H9 (cell line): ENCODE measurements at regions not wholly inside any gene's neighbourhood (a gene's known extent, or its start where the extent isn't known, plus 50 kb on each side); places are given as distances from the start of the nearest gene placed in this dataset.
A peak's percentile ranks its signal among the peaks of the same experiment; 100 is the strongest.

Source experiments
- DNase-seq: peaks from one replicate; pipeline ENCODE4 v3.0.0-alpha.2; 2017
- H2AFZ ChIP-seq: one replicate; pipeline ENCODE4 v1.6.1; 2013; ENCODE audit warnings: mild to moderate bottlenecking, low read length, control low read depth, moderate library complexity
- H2AK5ac ChIP-seq: 2 replicates; pipeline ENCODE4 v1.6.1; 2013; ENCODE audit warnings: low read length, control low read depth, mixed read lengths; ENCODE audit not compliant: insufficient read length
- H2BK120ac ChIP-seq: one replicate; pipeline ENCODE4 v1.6.1; 2013; ENCODE audit warnings: low read depth, mild to moderate bottlenecking, low read length, control low read depth, inconsistent platforms; ENCODE audit not compliant: poor library complexity, severe bottlenecking
- H2BK12ac ChIP-seq: 2 replicates; pipeline ENCODE4 v1.6.1; 2013; ENCODE audit warnings: low read length, control low read depth, mixed read lengths, low read depth; ENCODE audit not compliant: insufficient read length
- H2BK15ac ChIP-seq: 2 replicates; pipeline ENCODE4 v1.6.1; 2013; ENCODE audit warnings: low read depth, low read length, control low read depth
- H2BK20ac ChIP-seq: one replicate; pipeline ENCODE4 v1.6.1; 2013; ENCODE audit warnings: low read depth, mild to moderate bottlenecking, low read length, control low read depth, inconsistent platforms; ENCODE audit not compliant: poor library complexity, severe bottlenecking
- H2BK5ac ChIP-seq: 2 replicates; pipeline ENCODE4 v1.6.1; 2013; ENCODE audit warnings: low read length, control low read depth, mixed read lengths; ENCODE audit not compliant: insufficient read length
- H3K14ac ChIP-seq: 2 replicates; pipeline ENCODE4 v1.6.1; 2013; ENCODE audit warnings: low read length, control low read depth; ENCODE audit not compliant: insufficient read depth
- H3K18ac ChIP-seq: 2 replicates; pipeline ENCODE4 v1.6.1; 2013; ENCODE audit warnings: low read depth, mild to moderate bottlenecking, mixed read lengths, low read length, control low read depth; ENCODE audit not compliant: insufficient read length
- H3K23ac ChIP-seq: 2 replicates; pipeline ENCODE4 v1.6.1; 2013; ENCODE audit warnings: low read length, control low read depth, mixed read lengths, low read depth; ENCODE audit not compliant: insufficient read length
- H3K23me2 ChIP-seq: 2 replicates; pipeline ENCODE4 v1.6.1; 2013; ENCODE audit warnings: low read depth, mild to moderate bottlenecking, mixed read lengths, low read length, control low read depth; ENCODE audit not compliant: insufficient read length, poor library complexity, severe bottlenecking
- H3K27ac ChIP-seq: 2 replicates; pipeline ENCODE4 v1.5.1; 2013; ENCODE audit warnings: low read length, control low read depth, mixed read lengths, low read depth; ENCODE audit not compliant: insufficient read length
- H3K27me3 ChIP-seq: 2 replicates; pipeline ENCODE4 v1.6.1; 2013; ENCODE audit warnings: low read length, control low read depth, inconsistent platforms; ENCODE audit not compliant: insufficient read depth
- H3K4ac ChIP-seq: 2 replicates; pipeline ENCODE4 v1.6.1; 2013; ENCODE audit warnings: low read depth, mild to moderate bottlenecking, control low read depth, inconsistent platforms, low read length, moderate library complexity
- H3K4me1 ChIP-seq: 2 replicates; pipeline ENCODE4 v1.6.1; 2013; ENCODE audit warnings: low read length, control low read depth, inconsistent platforms; ENCODE audit not compliant: insufficient read depth
- H3K4me2 ChIP-seq: 2 replicates; pipeline ENCODE4 v1.6.1; 2013; ENCODE audit warnings: low read length, control low read depth, mixed read lengths; ENCODE audit not compliant: insufficient read length, insufficient read depth
- H3K56ac ChIP-seq: 2 replicates; pipeline ENCODE4 v1.6.1; 2013; ENCODE audit warnings: low read depth, mild to moderate bottlenecking, mixed read lengths, low read length, control low read depth; ENCODE audit not compliant: insufficient read length
- H3K79me1 ChIP-seq: 2 replicates; pipeline ENCODE4 v1.6.1; 2013; ENCODE audit warnings: low read depth, mild to moderate bottlenecking, moderate library complexity, low read length, control low read depth, inconsistent platforms; ENCODE audit not compliant: insufficient read depth, poor library complexity, severe bottlenecking
- H3K79me2 ChIP-seq: 2 replicates; pipeline ENCODE4 v1.6.1; 2013; ENCODE audit warnings: low read length, control low read depth, inconsistent platforms; ENCODE audit not compliant: insufficient read depth
- H3K9ac ChIP-seq: 2 replicates; pipeline ENCODE4 v1.6.1; 2013; ENCODE audit warnings: low read length, control low read depth, mixed read lengths; ENCODE audit not compliant: insufficient read length; ENCODE audit errors: extremely low read depth
- H3K9me3 ChIP-seq: one replicate; pipeline ENCODE4 v1.6.1; 2013; ENCODE audit warnings: low read depth, low read length, inconsistent platforms; ENCODE audit not compliant: control insufficient read depth
- H3T11ph ChIP-seq: one replicate; pipeline ENCODE4 v1.6.1; 2013; ENCODE audit warnings: mild to moderate bottlenecking, low read length, control low read depth, inconsistent platforms
- H4K20me1 ChIP-seq: one replicate; pipeline ENCODE4 v1.6.1; 2013; ENCODE audit not compliant: control insufficient read depth, insufficient read length, insufficient read depth
- H4K5ac ChIP-seq: 2 replicates; pipeline ENCODE4 v1.6.1; 2013; ENCODE audit warnings: low read depth, mild to moderate bottlenecking, mixed read lengths, low read length, control low read depth; ENCODE audit not compliant: insufficient read length
- H4K8ac ChIP-seq: replicated peaks from 2 replicates; pipeline ENCODE4 v1.6.1; 2013; ENCODE audit warnings: low read length, control low read depth, mixed read lengths, low read depth; ENCODE audit not compliant: insufficient read length
- H4K91ac ChIP-seq: 2 replicates; pipeline ENCODE4 v1.6.1; 2013; ENCODE audit warnings: low read depth, mild to moderate bottlenecking, moderate library complexity, mixed read lengths, low read length, control low read depth; ENCODE audit not compliant: insufficient read length
- H3K27ac Mint-ChIP-seq, 3 experiments: 2 replicates in 2 of 3; 3 replicates in 1 of 3; pipeline ENCODE4 v1.8.0; 2020 to 2021; ENCODE audit warnings: mixed read lengths in 3 of 3, mild to moderate bottlenecking in 1 of 3, moderate library complexity in 1 of 3
- H3K27me3 Mint-ChIP-seq: 2 replicates; pipeline ENCODE4 v1.8.0; 2021; ENCODE audit warnings: low read depth, mild to moderate bottlenecking, moderate library complexity, mixed read lengths
- H3K36me3 Mint-ChIP-seq, 3 experiments: 2 replicates in 2 of 3; 3 replicates in 1 of 3; pipeline ENCODE4 v1.8.0; 2020 to 2021; ENCODE audit warnings: low read depth in 3 of 3, mixed read lengths in 3 of 3; ENCODE audit not compliant: insufficient read depth in 1 of 3
- H3K4me1 Mint-ChIP-seq, 2 experiments: 2 replicates each; pipeline ENCODE4 v1.8.0; 2020; ENCODE audit warnings: mixed read lengths in 2 of 2
- H3K4me3 Mint-ChIP-seq, 2 experiments: 2 replicates in 1 of 2; 3 replicates in 1 of 2; pipeline ENCODE4 v1.8.0; 2020 to 2021; ENCODE audit warnings: mild to moderate bottlenecking in 2 of 2, mixed read lengths in 2 of 2, moderate library complexity in 1 of 2
- H3K9me3 Mint-ChIP-seq, 2 experiments: 2 replicates in 1 of 2; 3 replicates in 1 of 2; pipeline ENCODE4 v1.8.0; 2020; ENCODE audit warnings: mild to moderate bottlenecking in 2 of 2, mixed read lengths in 2 of 2, moderate library complexity in 1 of 2
- CTCF ChIP-seq: fragments of 200-600 bp; sonication (generic); conservative IDR thresholded peaks from 3 replicates; pipeline ENCODE4 v1.8.0; 2021; ENCODE audit warnings: antibody characterized with exemption, mild to moderate bottlenecking
- WGBS: extraction: QIAGEN DNeasy Blood & Tissue Kit; methylation state at CpG from one replicate; pipeline ENCODE4 v1.1.7; 2013; ENCODE audit warnings: missing lambda C conversion rate, low lambda C conversion rate, mixed read lengths; ENCODE audit not compliant: insufficient read length; ENCODE audit errors: extremely low coverage; 5-methylcytosine and 5-hydroxymethylcytosine counted together

GRCh38 chr3:13171704-13172643 lies 98.7 kb upstream of the IQSEC1 start:
- peaks cover 4 to 13% (median 7%) of the 10 kb centered on the region in 3 experiments for H3K36me3 Mint-ChIP-seq
- H3K27ac Mint-ChIP-seq: peak overlapping the region in 1 of 3 experiments; percentile 22; a peak in 2 of 7 replicates
- no peak overlapping the region for H2BK12ac ChIP-seq
- H3K4ac ChIP-seq: no peak overlapping the region
- H4K5ac ChIP-seq: no peak overlapping the region
- H3K79me1 ChIP-seq: no peaks in the 10 kb centered on the region
- H3K27me3 Mint-ChIP-seq: peaks cover 1% of the 10 kb centered on the region
- no peak overlapping the region for H3K9ac ChIP-seq
- H3K27me3 ChIP-seq: no peaks in the 10 kb centered on the region
- WGBS: no CpG with 5 or more reads among the region's 19 CpGs
- H4K20me1 ChIP-seq: no peaks in the 10 kb centered on the region
- peaks cover 10 to 13% of the 10 kb centered on the region in 2 experiments for H3K4me1 Mint-ChIP-seq
- H3K9me3 Mint-ChIP-seq: peaks cover 19 to 24% of the 10 kb centered on the region in 2 experiments
- H2BK15ac ChIP-seq: no peak overlapping the region
- no peak overlapping the region for H2BK5ac ChIP-seq
- no peak overlapping the region for H3K23ac ChIP-seq
- no peak overlapping the region for H2AFZ ChIP-seq
- no peaks in the 10 kb centered on the region for H3K4me1 ChIP-seq
- H3T11ph ChIP-seq: no peak overlapping the region
- no peak for TF ChIP-seq CTCF
- no peak overlapping the region for H2BK20ac ChIP-seq
- no peak overlapping the region for H2AK5ac ChIP-seq
- H3K4me3 Mint-ChIP-seq: no peak overlapping the region
- no peak overlapping the region for H4K91ac ChIP-seq
- no peak overlapping the region for H3K56ac ChIP-seq
- no peaks in the 10 kb centered on the region for H3K23me2 ChIP-seq
- H3K18ac ChIP-seq: no peak overlapping the region
- no peaks in the 10 kb centered on the region for H3K79me2 ChIP-seq
- H4K8ac ChIP-seq: no peak overlapping the region
- H3K27ac ChIP-seq: no peak overlapping the region
- DNase-seq: no peak
- no peak overlapping the region for H3K4me2 ChIP-seq
- H2BK120ac ChIP-seq: no peak overlapping the region
- H3K9me3 ChIP-seq: no peaks in the 10 kb centered on the region
- H3K14ac ChIP-seq: no peak overlapping the region; the same call in 1 of the 2 replicates
